ENCODE measurements at regions not wholly inside any gene's neighbourhood (a gene's known extent, or its start where the extent isn't known, plus 50 kb on each side); places are given as distances from the start of the nearest gene placed in this dataset.

DNA sequence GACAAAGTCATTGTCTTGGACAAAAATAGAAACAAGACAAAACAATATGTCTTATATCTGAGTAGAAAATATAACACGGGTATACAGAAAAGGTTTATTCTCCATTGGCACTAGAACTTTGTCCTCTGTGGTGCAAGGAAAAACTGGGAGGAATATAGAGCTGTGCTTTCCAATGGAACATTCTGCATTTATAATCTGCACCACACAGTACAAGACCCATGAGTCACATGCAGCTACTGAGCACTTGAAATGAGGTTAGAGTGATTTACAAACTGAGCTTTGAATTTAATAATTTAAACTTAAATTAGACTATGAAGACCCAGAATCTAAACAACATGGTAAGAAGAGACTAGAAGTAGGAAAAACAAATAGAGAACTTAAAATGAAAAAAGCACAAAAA is 86.1 kb downstream of the RAP2A start:
- no peak overlapping the region for H3K27ac ChIP-seq (ENCODE audit: low read length)
- H3K36me3 ChIP-seq (ENCODE audit: insufficient read depth, low read length) = no peaks in the 10 kb centered on the region
- no peak overlapping the region for H3K9ac ChIP-seq (ENCODE audit: low read length)
- no peaks in the 10 kb centered on the region for H4K20me1 ChIP-seq (ENCODE audit: insufficient read depth, low read depth, low read length)
- no peak for DNase-seq
- no peak overlapping the region for H2AFZ ChIP-seq (ENCODE audit: low read length)
- no peak overlapping the region for H3K4me2 ChIP-seq (ENCODE audit: low read depth, low read length, poor library complexity, severe bottlenecking)
- no peaks in the 10 kb centered on the region for H3K9me2 ChIP-seq (replicated peaks; ENCODE audit: insufficient read depth, low read length)
- no peaks in the 10 kb centered on the region for H3K27me3 ChIP-seq (ENCODE audit: low read length)
- no peaks in the 10 kb centered on the region for H3K9me3 ChIP-seq (ENCODE audit: low read length)
- H3K79me2 ChIP-seq (ENCODE audit: low read length) = no peaks in the 10 kb centered on the region
- H3K4me3 ChIP-seq (ENCODE audit: low read length) = no peak overlapping the region
- no peaks in the 10 kb centered on the region for H3K4me1 ChIP-seq (ENCODE audit: low read length)

DNA sequence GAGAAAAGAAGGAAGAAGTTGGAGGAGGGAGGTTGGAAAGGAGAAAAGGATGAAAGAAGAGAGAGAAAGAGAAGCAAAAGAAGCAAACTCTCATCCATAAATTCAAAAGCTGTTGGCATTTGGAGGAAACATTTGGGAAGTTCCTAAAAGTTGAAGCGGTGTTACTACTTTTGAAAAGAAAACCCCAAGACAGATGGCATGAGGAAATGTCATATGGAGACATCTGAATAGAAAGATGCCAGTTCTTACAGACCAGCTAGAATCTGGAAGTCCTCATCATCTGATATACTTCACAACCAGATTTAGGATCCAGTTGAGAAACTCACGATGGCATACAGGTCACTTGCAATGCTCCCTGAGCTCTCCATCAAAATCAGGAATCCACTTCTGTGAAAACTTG is 86.9 kb downstream of the RAP2A start:
- Histone ChIP-seq H3K27me3 (ENCODE audit: low read length) (no peaks in the 10 kb centered on the region), H3K27ac (ENCODE audit: low read length) (no peak overlapping the region), H3K36me3 (ENCODE audit: insufficient read depth, low read length) (no peaks in the 10 kb centered on the region), H4K20me1 (ENCODE audit: insufficient read depth, low read depth, low read length) (no peaks in the 10 kb centered on the region), H3K79me2 (ENCODE audit: low read length) (no peaks in the 10 kb centered on the region), H2AFZ (ENCODE audit: low read length) (no peak overlapping the region), H3K9ac (ENCODE audit: low read length) (no peak overlapping the region), H3K4me2 (ENCODE audit: low read depth, low read length, poor library complexity, severe bottlenecking) (no peak overlapping the region), H3K4me1 (ENCODE audit: low read length) (no peaks in the 10 kb centered on the region), H3K4me3 (ENCODE audit: low read length) (no peak overlapping the region), H3K9me2 (replicated peaks; ENCODE audit: insufficient read depth, low read length) (no peaks in the 10 kb centered on the region), H3K9me3 (ENCODE audit: low read length) (no peaks in the 10 kb centered on the region)
- no peak for DNase-seq

GRCh38 chr13:97521726-97522125 is 87.8 kb downstream of the RAP2A start:
- no peaks in the 10 kb centered on the region for H3K36me3 ChIP-seq (ENCODE audit: insufficient read depth, low read length)
- H3K4me2 ChIP-seq (ENCODE audit: low read depth, low read length, poor library complexity, severe bottlenecking) = no peak overlapping the region
- no peaks in the 10 kb centered on the region for H3K4me1 ChIP-seq (ENCODE audit: low read length)
- no peaks in the 10 kb centered on the region for H4K20me1 ChIP-seq (ENCODE audit: insufficient read depth, low read depth, low read length)
- no peak overlapping the region for H2AFZ ChIP-seq (ENCODE audit: low read length)
- H3K9ac ChIP-seq (ENCODE audit: low read length) = no peak overlapping the region
- H3K4me3 ChIP-seq (ENCODE audit: low read length) = no peak overlapping the region
- no peak for DNase-seq
- no peaks in the 10 kb centered on the region for H3K27me3 ChIP-seq (ENCODE audit: low read length)
- no peaks in the 10 kb centered on the region for H3K9me3 ChIP-seq (ENCODE audit: low read length)
- H3K79me2 ChIP-seq (ENCODE audit: low read length) = no peaks in the 10 kb centered on the region
- H3K9me2 ChIP-seq (replicated peaks; ENCODE audit: insufficient read depth, low read length) = no peaks in the 10 kb centered on the region
- no peak overlapping the region for H3K27ac ChIP-seq (ENCODE audit: low read length)

DNA sequence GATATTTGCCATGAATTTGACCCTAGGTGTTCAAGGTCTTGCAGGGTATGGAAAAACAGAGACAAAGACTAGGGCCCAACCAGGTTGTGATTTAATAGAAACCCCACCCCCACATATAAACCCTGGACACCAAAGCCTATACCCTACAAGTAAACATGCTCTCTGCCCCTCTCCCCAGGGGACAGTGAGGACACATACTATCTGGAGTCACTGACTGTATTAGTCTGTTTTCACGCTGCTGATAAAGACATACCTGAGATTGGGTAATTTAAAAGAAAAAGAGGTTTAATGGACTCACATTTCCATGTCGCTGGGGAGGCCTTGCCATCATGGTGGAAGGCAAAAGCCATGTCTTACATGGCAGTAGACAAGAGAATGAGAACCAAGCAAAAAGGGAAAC is 88.3 kb downstream of the RAP2A start:
- H3K9me3 ChIP-seq (ENCODE audit: low read length) = no peaks in the 10 kb centered on the region
- H3K4me3 ChIP-seq (ENCODE audit: low read length) = no peak overlapping the region
- H3K4me1 ChIP-seq (ENCODE audit: low read length) = no peaks in the 10 kb centered on the region
- no peak overlapping the region for H3K9ac ChIP-seq (ENCODE audit: low read length)
- no peak for DNase-seq
- H3K36me3 ChIP-seq (ENCODE audit: insufficient read depth, low read length) = no peaks in the 10 kb centered on the region
- no peaks in the 10 kb centered on the region for H4K20me1 ChIP-seq (ENCODE audit: insufficient read depth, low read depth, low read length)
- H3K27me3 ChIP-seq (ENCODE audit: low read length) = no peaks in the 10 kb centered on the region
- no peaks in the 10 kb centered on the region for H3K9me2 ChIP-seq (replicated peaks; ENCODE audit: insufficient read depth, low read length)
- no peak overlapping the region for H3K4me2 ChIP-seq (ENCODE audit: low read depth, low read length, poor library complexity, severe bottlenecking)
- no peaks in the 10 kb centered on the region for H3K79me2 ChIP-seq (ENCODE audit: low read length)
- no peak overlapping the region for H2AFZ ChIP-seq (ENCODE audit: low read length)
- no peak overlapping the region for H3K27ac ChIP-seq (ENCODE audit: low read length)

DNA sequence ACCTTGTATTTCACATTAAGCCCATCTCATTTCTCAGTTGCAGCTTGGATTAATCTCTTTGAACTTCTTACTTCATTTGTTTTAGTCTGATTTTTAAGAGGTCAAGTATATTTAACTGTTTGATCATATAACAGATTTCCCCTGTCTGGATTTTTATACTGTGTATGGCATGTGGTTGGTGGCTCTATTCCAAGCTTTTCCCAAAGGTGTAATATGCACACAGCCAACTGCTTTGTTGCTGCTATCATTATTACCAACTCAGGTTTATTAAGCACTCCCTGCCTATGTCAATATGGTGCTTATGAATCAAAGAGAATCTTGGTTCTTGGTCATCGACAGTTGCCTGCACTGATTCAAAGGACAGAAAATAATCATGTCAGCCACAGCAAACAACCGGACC is 92.6 kb downstream of the RAP2A start:
- no peak for DNase-seq
- H3K4me3 ChIP-seq (ENCODE audit: low read length) = no peak overlapping the region
- no peaks in the 10 kb centered on the region for H3K36me3 ChIP-seq (ENCODE audit: insufficient read depth, low read length)
- no peak overlapping the region for H2AFZ ChIP-seq (ENCODE audit: low read length)
- no peak overlapping the region for H3K9ac ChIP-seq (ENCODE audit: low read length)
- H3K4me2 ChIP-seq (ENCODE audit: low read depth, low read length, poor library complexity, severe bottlenecking) = no peak overlapping the region
- no peaks in the 10 kb centered on the region for H3K4me1 ChIP-seq (ENCODE audit: low read length)
- H3K9me3 ChIP-seq (ENCODE audit: low read length) = no peaks in the 10 kb centered on the region
- H3K9me2 ChIP-seq (replicated peaks; ENCODE audit: insufficient read depth, low read length) = no peaks in the 10 kb centered on the region
- no peaks in the 10 kb centered on the region for H4K20me1 ChIP-seq (ENCODE audit: insufficient read depth, low read depth, low read length)
- H3K27me3 ChIP-seq (ENCODE audit: low read length) = no peaks in the 10 kb centered on the region
- H3K79me2 ChIP-seq (ENCODE audit: low read length) = no peaks in the 10 kb centered on the region
- no peak overlapping the region for H3K27ac ChIP-seq (ENCODE audit: low read length)

GRCh38 chr13:97528518-97528917 is 94.5 kb downstream of the RAP2A start:
- Histone ChIP-seq H3K9me2 (replicated peaks; ENCODE audit: insufficient read depth, low read length) (no peaks in the 10 kb centered on the region), H3K9ac (ENCODE audit: low read length) (no peak overlapping the region), H4K20me1 (ENCODE audit: insufficient read depth, low read depth, low read length) (no peaks in the 10 kb centered on the region), H3K4me3 (ENCODE audit: low read length) (no peak overlapping the region), H3K4me2 (ENCODE audit: low read depth, low read length, poor library complexity, severe bottlenecking) (no peak overlapping the region), H3K9me3 (ENCODE audit: low read length) (no peaks in the 10 kb centered on the region), H3K36me3 (ENCODE audit: insufficient read depth, low read length) (no peaks in the 10 kb centered on the region), H2AFZ (ENCODE audit: low read length) (no peak overlapping the region), H3K27me3 (ENCODE audit: low read length) (no peaks in the 10 kb centered on the region), H3K27ac (ENCODE audit: low read length) (no peak overlapping the region), H3K79me2 (ENCODE audit: low read length) (no peaks in the 10 kb centered on the region), H3K4me1 (ENCODE audit: low read length) (no peaks in the 10 kb centered on the region)
- DNase-seq = no peak

DNA sequence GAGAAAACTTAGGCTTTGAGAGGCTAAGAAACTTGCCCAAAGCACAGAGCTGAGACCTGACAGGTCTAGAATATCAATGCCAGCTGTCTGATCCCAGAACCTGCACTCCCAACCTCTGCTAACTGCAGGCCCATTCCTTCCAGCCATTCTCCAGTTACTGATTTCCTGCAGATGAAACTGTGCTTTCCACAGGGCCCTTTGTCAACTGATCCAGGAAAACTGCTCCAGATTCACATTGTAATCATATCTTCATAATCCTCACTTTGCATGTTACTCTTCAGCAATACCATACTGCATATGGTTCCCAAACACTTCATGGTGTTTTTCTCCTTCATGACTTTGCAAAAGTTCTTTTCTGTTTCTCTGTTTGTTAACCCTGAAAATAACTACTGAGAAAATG is 100.6 kb downstream of the RAP2A start:
- Histone ChIP-seq H3K27me3 (ENCODE audit: low read length) (no peaks in the 10 kb centered on the region), H3K9me3 (ENCODE audit: low read length) (no peaks in the 10 kb centered on the region), H3K4me1 (ENCODE audit: low read length) (no peaks in the 10 kb centered on the region), H3K9ac (ENCODE audit: low read length) (no peak overlapping the region), H3K36me3 (ENCODE audit: insufficient read depth, low read length) (no peaks in the 10 kb centered on the region), H3K4me2 (ENCODE audit: low read depth, low read length, poor library complexity, severe bottlenecking) (no peak overlapping the region), H3K9me2 (replicated peaks; ENCODE audit: insufficient read depth, low read length) (no peaks in the 10 kb centered on the region), H3K4me3 (ENCODE audit: low read length) (no peak overlapping the region), H4K20me1 (ENCODE audit: insufficient read depth, low read depth, low read length) (no peaks in the 10 kb centered on the region), H3K27ac (ENCODE audit: low read length) (no peak overlapping the region), H2AFZ (ENCODE audit: low read length) (no peak overlapping the region), H3K79me2 (ENCODE audit: low read length) (no peaks in the 10 kb centered on the region)
- DNase-seq = no peak

DNA sequence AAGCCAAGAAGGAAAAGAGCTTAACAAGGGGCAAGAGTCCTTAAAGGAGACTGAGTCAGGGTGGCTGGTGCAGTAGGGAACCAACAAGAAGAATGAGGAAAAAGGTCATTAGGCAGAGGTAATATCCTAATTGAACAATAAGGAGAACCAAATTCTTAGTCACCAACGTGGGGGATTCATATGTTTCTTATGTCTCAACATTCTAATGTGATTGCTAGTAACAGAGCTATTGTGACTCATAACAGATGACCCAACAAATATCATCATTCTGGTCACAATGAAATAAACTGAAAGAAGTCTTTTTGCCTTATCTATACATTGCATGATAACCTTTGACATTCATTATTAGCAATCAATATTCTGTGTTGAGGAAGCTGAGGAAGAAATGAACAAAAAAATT is 101.6 kb downstream of the RAP2A start:
- H3K9me2 ChIP-seq (replicated peaks; ENCODE audit: insufficient read depth, low read length) = no peaks in the 10 kb centered on the region

DNA sequence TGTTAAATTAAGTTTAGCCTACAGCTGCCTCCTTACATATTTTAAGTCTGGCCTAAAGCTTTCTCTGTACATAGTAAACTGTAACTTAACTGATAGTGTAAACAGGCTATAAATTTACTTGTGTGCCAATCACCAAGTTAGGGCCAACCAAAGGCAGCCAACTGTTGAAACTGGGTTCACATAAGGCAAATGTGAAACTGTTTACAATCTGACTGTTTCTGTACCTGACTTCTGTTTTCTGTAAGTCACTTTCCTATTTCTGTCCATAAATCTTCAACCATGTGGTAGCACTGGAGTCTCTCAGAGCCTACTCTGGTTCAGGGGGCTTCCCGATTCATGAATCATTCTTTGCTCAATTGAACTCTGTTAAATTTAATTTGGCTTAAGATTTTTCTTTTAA is 103.1 kb downstream of the RAP2A start:
- H3K4me3 ChIP-seq (ENCODE audit: low read length) = no peak overlapping the region
- DNase-seq = no peak
- H3K27me3 ChIP-seq (ENCODE audit: low read length) = no peaks in the 10 kb centered on the region
- H3K9me3 ChIP-seq (ENCODE audit: low read length) = no peaks in the 10 kb centered on the region
- H2AFZ ChIP-seq (ENCODE audit: low read length) = no peak overlapping the region
- no peak overlapping the region for H3K27ac ChIP-seq (ENCODE audit: low read length)
- no peak overlapping the region for H3K9ac ChIP-seq (ENCODE audit: low read length)
- no peaks in the 10 kb centered on the region for H3K4me1 ChIP-seq (ENCODE audit: low read length)
- no peaks in the 10 kb centered on the region for H3K36me3 ChIP-seq (ENCODE audit: insufficient read depth, low read length)
- H4K20me1 ChIP-seq (ENCODE audit: insufficient read depth, low read depth, low read length) = no peaks in the 10 kb centered on the region
- no peak overlapping the region for H3K4me2 ChIP-seq (ENCODE audit: low read depth, low read length, poor library complexity, severe bottlenecking)
- no peaks in the 10 kb centered on the region for H3K9me2 ChIP-seq (replicated peaks; ENCODE audit: insufficient read depth, low read length)
- no peaks in the 10 kb centered on the region for H3K79me2 ChIP-seq (ENCODE audit: low read length)

More for the DNA sequence above, 101.6 kb downstream of the RAP2A start:
- Histone ChIP-seq H3K4me1 (ENCODE audit: low read length) (no peaks in the 10 kb centered on the region), H3K27ac (ENCODE audit: low read length) (no peak overlapping the region), H3K4me2 (ENCODE audit: low read depth, low read length, poor library complexity, severe bottlenecking) (no peak overlapping the region), H2AFZ (ENCODE audit: low read length) (no peak overlapping the region), H3K9ac (ENCODE audit: low read length) (no peak overlapping the region), H3K36me3 (ENCODE audit: insufficient read depth, low read length) (no peaks in the 10 kb centered on the region), H3K79me2 (ENCODE audit: low read length) (no peaks in the 10 kb centered on the region), H3K27me3 (ENCODE audit: low read length) (no peaks in the 10 kb centered on the region), H3K4me3 (ENCODE audit: low read length) (no peak overlapping the region), H4K20me1 (ENCODE audit: insufficient read depth, low read depth, low read length) (no peaks in the 10 kb centered on the region), H3K9me3 (ENCODE audit: low read length) (no peaks in the 10 kb centered on the region)
- no peak for DNase-seq

Measured in Karpas-422 (cell line).